SK-N-SH (cell line): ENCODE measurements at regions not wholly inside any gene's neighbourhood (a gene's known extent, or its start where the extent isn't known, plus 50 kb on each side); places are given as distances from the start of the nearest gene placed in this dataset.

ENCODE experiments used
- CTCF ChIA-PET: fragments of 300-600, 350-600 bp; formaldehyde crosslinking; extraction: SDS; loops from one replicate; lab custom pipeline; 2021; lab: Yijun Ruan, JAX
- POLR2A ChIA-PET: fragments of 350-600 bp; sonication (Branson Sonifier 250); formaldehyde crosslinking; extraction: SDS; loops from one replicate; lab custom pipeline; 2020; ENCODE audit warnings: antibody characterized with exemption, inconsistent platforms; lab: Yijun Ruan, JAX
- DNase-seq: peaks from one replicate; pipeline ENCODE4 v3.0.0; 2012
- H2AFZ ChIP-seq: fragments of 200-600 bp; sonication (generic); 2 replicates; pipeline ENCODE4 v1.8.1; 2016; ENCODE audit warnings: antibody characterized with exemption, mild to moderate bottlenecking, low read depth
- H3F3A ChIP-seq: fragments of 200-600 bp; sonication (generic); replicated peaks from 2 replicates; pipeline ENCODE3; 2016; ENCODE audit warnings: antibody characterized with exemption, mild to moderate bottlenecking; ENCODE audit not compliant: insufficient read depth
- H3K27ac ChIP-seq, 2 experiments: fragments of 200-500 bp in 1 of 2; fragments of 200-600 bp in 1 of 2; sonication (Bioruptor generic) in 1 of 2; sonication (generic), shearing (Covaris generic) in 1 of 2; 2 replicates each; pipeline versions ENCODE4 v1.5.1 to v1.6.1; 2014 to 2016; ENCODE audit warnings: low read depth in 2 of 2, inconsistent platforms in 1 of 2, low read length in 1 of 2, mild to moderate bottlenecking in 1 of 2, mixed read lengths in 1 of 2
- H3K27me3 ChIP-seq: fragments of 200-600 bp; sonication (generic), shearing (Covaris generic); 2 replicates; pipeline ENCODE4 v1.6.1; 2016; ENCODE audit warnings: mixed run types; ENCODE audit not compliant: insufficient read depth
- H3K36me3 ChIP-seq, 2 experiments: fragments of 200-500 bp in 1 of 2; fragments of 200-600 bp in 1 of 2; sonication (Bioruptor generic) in 1 of 2; sonication (generic) in 1 of 2; replicated peaks in 1 of 2; 2 replicates each; pipeline versions ENCODE3 to v1.5.1; 2014 to 2016; ENCODE audit warnings: low read length in 1 of 2, mild to moderate bottlenecking in 1 of 2; ENCODE audit not compliant: insufficient read depth in 2 of 2, control insufficient read depth in 1 of 2
- H3K4me1 ChIP-seq, 2 experiments: fragments of 200-500 bp in 1 of 2; fragments of 200-600 bp in 1 of 2; sonication (Bioruptor generic) in 1 of 2; sonication (generic), shearing (Covaris generic) in 1 of 2; 2 replicates each; pipeline versions ENCODE4 v1.5.1 to v1.6.1; 2014 to 2016; ENCODE audit warnings: low read depth in 1 of 2, low read length in 1 of 2, mixed run types in 1 of 2; ENCODE audit not compliant: insufficient read depth in 2 of 2, control insufficient read depth in 1 of 2
- H3K4me2 ChIP-seq: fragments of 200-600 bp; sonication (generic), shearing (Covaris generic); 2 replicates; pipeline ENCODE4 v1.6.1; 2017; ENCODE audit warnings: mixed run types
- H3K4me3 ChIP-seq, 2 experiments: fragments of 200-500 bp in 1 of 2; fragments of 200-600 bp in 1 of 2; sonication (Bioruptor generic) in 1 of 2; sonication (generic), shearing (Covaris generic) in 1 of 2; 2 replicates each; pipeline versions ENCODE4 v1.5.1 to v1.8.1; 2014 to 2016; ENCODE audit warnings: low read depth in 2 of 2, inconsistent platforms in 1 of 2, low read length in 1 of 2, mild to moderate bottlenecking in 1 of 2, mixed read lengths in 1 of 2, moderate library complexity in 1 of 2
- H3K79me2 ChIP-seq: fragments of 200-600 bp; sonication (generic); 2 replicates; pipeline ENCODE4 v1.8.1; 2017; ENCODE audit warnings: mild to moderate bottlenecking; ENCODE audit not compliant: insufficient read depth
- H3K9ac ChIP-seq: fragments of 200-600 bp; sonication (generic); 2 replicates; pipeline ENCODE4 v1.6.1; 2017; ENCODE audit warnings: mixed run types
- H3K9me2 ChIP-seq: fragments of 200-600 bp; sonication (generic); 2 replicates; pipeline ENCODE4 v1.6.1; 2017; ENCODE audit warnings: mixed run types
- H3K9me3 ChIP-seq: fragments of 200-600 bp; sonication (generic); 2 replicates; pipeline ENCODE4 v1.6.1; 2017; ENCODE audit warnings: mixed run types, mild to moderate bottlenecking, moderate library complexity
- H4K20me1 ChIP-seq: fragments of 200-600 bp; sonication (generic); 2 replicates; pipeline ENCODE4 v1.6.1; 2017; ENCODE audit warnings: mild to moderate bottlenecking, mixed run types; ENCODE audit not compliant: insufficient read depth
- CHD2 ChIP-seq: fragments of 150-350 bp; IDR thresholded peaks from 2 replicates; pipeline ENCODE4 v1.6.1; 2018; ENCODE audit warnings: low read length; ENCODE audit not compliant: partially characterized antibody
- EP300 ChIP-seq, 2 experiments: IDR thresholded peaks; 2 replicates each; pipeline versions ENCODE4 v1.4.0 to v1.6.1; 2012; ENCODE audit warnings: borderline replicate concordance in 1 of 2, low read depth in 1 of 2, low read length in 1 of 2
- FOXJ3 ChIP-seq: sonication (generic); formaldehyde crosslinking; IDR thresholded peaks from 2 replicates; pipeline ENCODE4 v1.5.1; 2020; ENCODE audit warnings: mild to moderate bottlenecking, missing genetic modification reagents
- FOXM1 ChIP-seq: IDR thresholded peaks from 2 replicates; pipeline ENCODE4 v1.4.0; 2012; ENCODE audit warnings: low read depth, mild to moderate bottlenecking
- GABPA ChIP-seq: IDR thresholded peaks from 2 replicates; pipeline ENCODE4 v1.4.0; 2012; ENCODE audit warnings: low read depth, mild to moderate bottlenecking
- GATA2 ChIP-seq: sonication (generic); formaldehyde crosslinking; IDR thresholded peaks from 2 replicates; pipeline ENCODE4 v1.5.0; 2020; ENCODE audit warnings: mild to moderate bottlenecking, missing genetic modification reagents
- NFIC ChIP-seq: IDR thresholded peaks from 2 replicates; pipeline ENCODE4 v1.4.0; 2012; ENCODE audit warnings: borderline replicate concordance
- RXRA ChIP-seq: IDR thresholded peaks from 2 replicates; pipeline ENCODE4 v1.4.0; 2012; ENCODE audit warnings: low read depth, mild to moderate bottlenecking, borderline replicate concordance
- SIN3A ChIP-seq: IDR thresholded peaks from 2 replicates; pipeline ENCODE4 v1.6.1; 2012; ENCODE audit warnings: low read depth, mild to moderate bottlenecking, low read length, moderate library complexity, borderline replicate concordance
- SMC3 ChIP-seq: IDR thresholded peaks from 2 replicates; pipeline ENCODE4 v1.6.1; 2012; ENCODE audit warnings: low read depth, low read length, improper control_type of control experiment
- YY1 ChIP-seq: IDR thresholded peaks from 2 replicates; pipeline ENCODE4 v1.4.0; 2012; ENCODE audit warnings: low read depth, mild to moderate bottlenecking
- WGBS: methylation state at CpG from one replicate; pipeline ENCODE4 v1.1.6; 2017; ENCODE audit warnings: low lambda C conversion rate; 5-methylcytosine and 5-hydroxymethylcytosine counted together
- TF ChIP-seq, protein P1 (sequence below): fragments of 200-600 bp; sonication (generic); IDR thresholded peaks from 2 replicates; pipeline ENCODE4 v1.6.1; 2017; ENCODE audit warnings: antibody characterized with exemption, mild to moderate bottlenecking, moderate library complexity
- TF ChIP-seq, protein P2 (sequence below): IDR thresholded peaks from 2 replicates; pipeline ENCODE4 v1.6.1; 2012; ENCODE audit warnings: mild to moderate bottlenecking, low read depth, low read length, moderate library complexity
- TF ChIP-seq, protein P3 (sequence below): fragments of 150-350 bp; IDR thresholded peaks from 2 replicates; pipeline ENCODE4 v1.6.1; 2017; ENCODE audit warnings: antibody characterized with exemption, low read length, low read depth, borderline replicate concordance

DNA sequence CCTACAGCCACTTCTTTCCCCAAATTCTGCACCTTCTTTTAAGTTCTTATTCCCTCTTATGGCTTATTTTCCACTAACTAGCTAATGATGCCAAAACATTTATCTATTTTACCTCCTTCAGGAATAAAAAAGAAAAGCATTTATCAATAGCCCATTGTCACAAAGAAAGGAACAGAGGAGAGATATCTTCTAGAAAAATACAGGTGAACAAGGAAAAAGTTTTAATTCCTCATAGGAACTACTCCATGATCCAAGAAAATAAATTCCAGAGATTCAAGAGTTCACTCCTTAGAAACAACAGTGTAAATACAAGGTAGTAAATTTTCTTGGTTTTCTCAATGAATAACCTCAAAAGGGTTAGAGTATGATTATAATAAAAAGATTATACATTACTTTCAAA is 52.6 kb upstream of the TOP3B start:
- H3K4me3 ChIP-seq = no peak overlapping the region
- POLR2A ChIA-PET = no interaction called here
- no peak overlapping the region for H2AFZ ChIP-seq

DNA sequence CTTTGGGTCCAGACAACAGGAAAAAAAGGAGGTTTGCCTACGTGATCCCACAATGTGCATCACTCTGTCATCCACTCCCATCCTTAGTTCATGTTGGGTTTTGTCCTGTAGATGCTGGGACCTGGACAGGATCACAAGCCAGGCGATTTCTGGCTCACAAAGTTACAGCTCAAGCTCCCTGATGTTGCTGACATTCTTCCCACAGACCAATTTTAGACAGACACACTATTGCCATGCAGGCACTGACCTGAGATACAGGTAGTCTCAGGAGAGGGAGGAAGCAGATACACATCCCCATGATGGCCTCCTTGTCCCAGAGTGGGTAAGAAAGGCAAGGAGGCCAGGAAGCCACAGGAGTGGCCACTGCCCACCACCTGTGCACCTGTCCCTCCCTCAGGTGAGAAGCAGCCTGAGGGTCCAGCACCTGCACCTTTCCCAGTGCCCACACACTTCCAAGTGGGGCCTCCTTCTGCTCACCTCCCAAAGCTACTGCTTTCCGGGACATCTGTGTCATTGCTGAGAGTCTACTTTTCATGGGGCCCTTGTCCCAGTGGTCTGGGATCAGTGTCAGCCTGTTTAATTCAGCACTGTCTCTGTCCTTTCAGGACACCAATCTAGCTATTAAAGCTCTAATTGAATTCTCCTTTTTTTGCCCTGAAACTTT is 52.0 kb upstream of the TOP3B start:
- no peak for DNase-seq
- POLR2A ChIA-PET = no interaction called here
- Histone ChIP-seq H3K4me2 (no peak overlapping the region), H3K36me3 (no peaks in the 10 kb centered on the region), H2AFZ (no peak overlapping the region), H3K9me3 (no peaks in the 10 kb centered on the region), H3K4me3 (no peak overlapping the region), H3F3A (no peaks in the 10 kb centered on the region), H3K9me2 (no peaks in the 10 kb centered on the region), H3K27me3 (no peaks in the 10 kb centered on the region; the same call in 1 of the 2 replicates), H3K9ac (no peak overlapping the region), H3K79me2 (no peaks in the 10 kb centered on the region), H4K20me1 (no peaks in the 10 kb centered on the region), H3K27ac (no peak overlapping the region), H3K4me1 (no peaks in the 10 kb centered on the region)
- 36% methylated on average over 3 of the region's 3 CpGs for WGBS
- CTCF ChIA-PET = interaction anchor here (1.0 to 1.7 kb wide), 3 partner anchors 25 to 82 kb away, joined by 4 to 6 read pairs (median 5); partner anchors contain the start of gene PPM1F
- TF ChIP-seq NFIC (no peak), RXRA (no peak), CHD2 (no peak), EP300 (IDR thresholded peaks at IDR 0.05; ENCODE audit: borderline replicate concordance in 1 of 2, low read depth in 1 of 2, low read length in 1 of 2) (no peak), SMC3 (no peak), GABPA (no peak), YY1 (no peak), GATA2 (CRISPR knock-in tag) (no peak)
- TF ChIP-seq, protein P1, sequence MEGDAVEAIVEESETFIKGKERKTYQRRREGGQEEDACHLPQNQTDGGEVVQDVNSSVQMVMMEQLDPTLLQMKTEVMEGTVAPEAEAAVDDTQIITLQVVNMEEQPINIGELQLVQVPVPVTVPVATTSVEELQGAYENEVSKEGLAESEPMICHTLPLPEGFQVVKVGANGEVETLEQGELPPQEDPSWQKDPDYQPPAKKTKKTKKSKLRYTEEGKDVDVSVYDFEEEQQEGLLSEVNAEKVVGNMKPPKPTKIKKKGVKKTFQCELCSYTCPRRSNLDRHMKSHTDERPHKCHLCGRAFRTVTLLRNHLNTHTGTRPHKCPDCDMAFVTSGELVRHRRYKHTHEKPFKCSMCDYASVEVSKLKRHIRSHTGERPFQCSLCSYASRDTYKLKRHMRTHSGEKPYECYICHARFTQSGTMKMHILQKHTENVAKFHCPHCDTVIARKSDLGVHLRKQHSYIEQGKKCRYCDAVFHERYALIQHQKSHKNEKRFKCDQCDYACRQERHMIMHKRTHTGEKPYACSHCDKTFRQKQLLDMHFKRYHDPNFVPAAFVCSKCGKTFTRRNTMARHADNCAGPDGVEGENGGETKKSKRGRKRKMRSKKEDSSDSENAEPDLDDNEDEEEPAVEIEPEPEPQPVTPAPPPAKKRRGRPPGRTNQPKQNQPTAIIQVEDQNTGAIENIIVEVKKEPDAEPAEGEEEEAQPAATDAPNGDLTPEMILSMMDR = no peak
- TF ChIP-seq, protein P2, sequence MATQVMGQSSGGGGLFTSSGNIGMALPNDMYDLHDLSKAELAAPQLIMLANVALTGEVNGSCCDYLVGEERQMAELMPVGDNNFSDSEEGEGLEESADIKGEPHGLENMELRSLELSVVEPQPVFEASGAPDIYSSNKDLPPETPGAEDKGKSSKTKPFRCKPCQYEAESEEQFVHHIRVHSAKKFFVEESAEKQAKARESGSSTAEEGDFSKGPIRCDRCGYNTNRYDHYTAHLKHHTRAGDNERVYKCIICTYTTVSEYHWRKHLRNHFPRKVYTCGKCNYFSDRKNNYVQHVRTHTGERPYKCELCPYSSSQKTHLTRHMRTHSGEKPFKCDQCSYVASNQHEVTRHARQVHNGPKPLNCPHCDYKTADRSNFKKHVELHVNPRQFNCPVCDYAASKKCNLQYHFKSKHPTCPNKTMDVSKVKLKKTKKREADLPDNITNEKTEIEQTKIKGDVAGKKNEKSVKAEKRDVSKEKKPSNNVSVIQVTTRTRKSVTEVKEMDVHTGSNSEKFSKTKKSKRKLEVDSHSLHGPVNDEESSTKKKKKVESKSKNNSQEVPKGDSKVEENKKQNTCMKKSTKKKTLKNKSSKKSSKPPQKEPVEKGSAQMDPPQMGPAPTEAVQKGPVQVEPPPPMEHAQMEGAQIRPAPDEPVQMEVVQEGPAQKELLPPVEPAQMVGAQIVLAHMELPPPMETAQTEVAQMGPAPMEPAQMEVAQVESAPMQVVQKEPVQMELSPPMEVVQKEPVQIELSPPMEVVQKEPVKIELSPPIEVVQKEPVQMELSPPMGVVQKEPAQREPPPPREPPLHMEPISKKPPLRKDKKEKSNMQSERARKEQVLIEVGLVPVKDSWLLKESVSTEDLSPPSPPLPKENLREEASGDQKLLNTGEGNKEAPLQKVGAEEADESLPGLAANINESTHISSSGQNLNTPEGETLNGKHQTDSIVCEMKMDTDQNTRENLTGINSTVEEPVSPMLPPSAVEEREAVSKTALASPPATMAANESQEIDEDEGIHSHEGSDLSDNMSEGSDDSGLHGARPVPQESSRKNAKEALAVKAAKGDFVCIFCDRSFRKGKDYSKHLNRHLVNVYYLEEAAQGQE = no peak

More for the DNA sequence above, 52.6 kb upstream of the TOP3B start:
- no peaks in the 10 kb centered on the region for H3K79me2 ChIP-seq
- no peak overlapping the region for H3K27ac ChIP-seq
- H3K36me3 ChIP-seq = no peaks in the 10 kb centered on the region
- no peak overlapping the region for H3K9ac ChIP-seq
- H3F3A ChIP-seq = no peaks in the 10 kb centered on the region
- DNase-seq = no peak
- H3K4me2 ChIP-seq = no peak overlapping the region
- no peaks in the 10 kb centered on the region for H3K4me1 ChIP-seq
- H4K20me1 ChIP-seq = no peaks in the 10 kb centered on the region
- no peaks in the 10 kb centered on the region; the same call in 1 of the 2 replicates for H3K27me3 ChIP-seq
- H3K9me3 ChIP-seq = no peaks in the 10 kb centered on the region
- no peaks in the 10 kb centered on the region for H3K9me2 ChIP-seq
- TF ChIP-seq FOXJ3 (no peak), FOXM1 (no peak), SMC3 (no peak), YY1 (no peak), SIN3A (no peak)
- TF ChIP-seq, protein P2 = no peak
- TF ChIP-seq, protein P3, sequence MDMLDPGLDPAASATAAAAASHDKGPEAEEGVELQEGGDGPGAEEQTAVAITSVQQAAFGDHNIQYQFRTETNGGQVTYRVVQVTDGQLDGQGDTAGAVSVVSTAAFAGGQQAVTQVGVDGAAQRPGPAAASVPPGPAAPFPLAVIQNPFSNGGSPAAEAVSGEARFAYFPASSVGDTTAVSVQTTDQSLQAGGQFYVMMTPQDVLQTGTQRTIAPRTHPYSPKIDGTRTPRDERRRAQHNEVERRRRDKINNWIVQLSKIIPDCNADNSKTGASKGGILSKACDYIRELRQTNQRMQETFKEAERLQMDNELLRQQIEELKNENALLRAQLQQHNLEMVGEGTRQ = no peak
- CTCF ChIA-PET = interaction anchor here (1.0 to 1.7 kb wide), 3 partner anchors 24 to 82 kb away, joined by 4 to 6 read pairs (median 5); partner anchors contain the start of gene PPM1F
